Activated T-helper 9 cell treated with anti-CD3 and anti-CD28 coated beads, Interleukin-2, amount 50 U/mL, for 16 hours (primary cell): ENCODE measurements at regions not wholly inside any gene's neighbourhood (a gene's known extent, or its start where the extent isn't known, plus 50 kb on each side); places are given as distances from the start of the nearest gene placed in this dataset.
"Not testable (repeated sequence)": the region's sequence is repeated elsewhere in the genome, so short reads cannot be mapped to it uniquely, and the experiment has no call there.

Source experiments
- DNase-seq: peaks from one replicate; pipeline ENCODE4 v3.0.0-alpha.2; 2020; ENCODE audit warnings: low read depth

- DNase-seq = no peak
These were observed 163.9 kb downstream of the SMAD6 start for GRCh38 chr15:66865622-66866611.

GRCh38 chr15:66866656-66867055 lies 164.6 kb downstream of the SMAD6 start:
- DNase-seq = no peak

DNA sequence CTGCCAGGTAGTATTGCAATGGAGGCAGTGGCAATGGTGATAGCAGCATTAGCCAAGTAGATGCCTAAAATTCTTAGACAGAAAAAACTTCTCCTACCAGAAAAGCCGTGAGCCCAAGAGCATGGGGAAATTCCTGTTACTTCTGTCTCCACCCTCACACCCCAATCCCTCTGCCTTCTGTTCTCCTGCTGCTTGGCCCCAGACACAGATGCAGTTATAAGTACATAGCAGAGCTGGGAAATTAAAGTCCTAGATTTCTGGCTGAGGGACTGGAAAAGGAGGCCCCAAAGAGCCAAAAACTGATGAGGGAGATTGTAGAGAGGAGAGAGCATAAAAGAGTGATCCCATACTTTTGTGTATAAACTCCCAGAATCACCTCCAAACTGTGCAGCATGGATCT lies 166.9 kb downstream of the SMAD6 start:
- DNase-seq = no peak

GRCh38 chr15:66870880-66871388 lies 168.9 kb downstream of the SMAD6 start:
- DNase-seq = no peak

DNA sequence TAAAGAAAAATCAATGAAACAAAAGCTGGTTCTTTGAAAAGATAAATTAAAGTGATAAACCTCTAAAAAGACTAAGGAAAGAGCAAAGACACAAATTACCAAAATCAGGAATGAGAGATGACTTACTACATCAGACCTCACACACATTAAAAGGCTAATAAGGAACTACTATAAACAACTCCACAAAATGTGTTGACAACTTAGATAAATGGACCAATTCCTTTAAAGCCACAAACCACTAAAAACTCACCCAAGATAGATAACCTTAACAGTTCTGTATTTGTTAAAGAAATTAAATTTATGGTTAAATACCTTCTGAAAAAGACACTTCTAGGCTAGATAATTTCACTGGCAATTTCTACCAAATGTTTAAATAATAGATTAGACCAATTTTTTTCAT lies 170.4 kb downstream of the SMAD6 start:
- no peak for DNase-seq

GRCh38 chr15:66873331-66873730 lies 171.3 kb downstream of the SMAD6 start:
- not testable (repeated sequence) for DNase-seq

GRCh38 chr15:66873856-66874255 lies 171.8 kb downstream of the SMAD6 start:
- DNase-seq = no peak

- DNase-seq = no peak
These were observed 173.8 kb downstream of the SMAD6 start for GRCh38 chr15:66875588-66876420.

- DNase-seq = no peak
These were observed 174.3 kb downstream of the SMAD6 start for GRCh38 chr15:66876421-66876730.

- DNase-seq = no peak
These were observed 174.9 kb downstream of the SMAD6 start for GRCh38 chr15:66876731-66877476.

- DNase-seq = no peak
These were observed 175.6 kb downstream of the SMAD6 start for GRCh38 chr15:66877477-66878271.

GRCh38 chr15:66878761-66879160 lies 176.7 kb downstream of the SMAD6 start:
- no peak for DNase-seq

DNA sequence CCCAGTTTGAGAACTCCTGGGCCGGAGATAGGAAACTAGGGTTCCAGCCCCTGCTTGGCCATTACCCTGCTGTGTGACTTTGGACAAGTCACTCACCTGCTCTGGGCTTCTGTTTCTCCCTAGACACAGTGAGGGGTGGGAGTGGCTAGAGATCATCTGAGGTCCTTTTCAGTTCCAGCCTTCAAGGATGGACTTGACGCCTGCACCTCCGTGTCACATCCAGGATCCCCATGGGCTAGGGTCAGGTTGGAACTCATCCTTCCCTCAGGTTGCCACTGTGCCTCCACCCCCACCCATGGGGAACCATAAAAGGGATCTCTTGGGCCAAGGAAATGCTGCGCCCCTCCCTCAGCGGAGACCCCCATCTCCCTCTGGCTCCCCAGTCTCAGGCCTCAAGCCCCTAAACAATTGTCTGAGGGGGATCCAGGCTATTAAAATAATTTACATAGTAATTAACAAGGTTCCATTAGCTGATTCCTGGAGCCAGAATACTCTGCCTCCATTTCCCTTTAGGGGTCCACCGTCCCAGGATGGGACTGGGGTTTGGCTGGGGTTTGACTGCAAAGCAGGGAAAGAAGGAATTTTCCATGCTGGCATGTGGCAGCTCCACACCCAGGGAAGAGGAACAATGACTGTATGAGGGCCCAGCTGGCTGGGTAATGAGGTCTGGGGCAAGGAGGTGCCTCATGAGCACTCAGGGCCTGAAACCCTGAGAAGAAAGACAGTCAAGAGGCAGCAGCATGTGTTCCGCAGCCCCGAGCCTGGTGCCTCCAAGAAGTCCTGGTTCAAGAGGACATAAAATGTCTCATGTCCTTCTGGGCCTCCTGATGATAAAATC lies 177.7 kb downstream of the SMAD6 start:
- no peak for DNase-seq

GRCh38 chr15:66880380-66881155 lies 178.5 kb downstream of the SMAD6 start:
- no peak for DNase-seq

DNA sequence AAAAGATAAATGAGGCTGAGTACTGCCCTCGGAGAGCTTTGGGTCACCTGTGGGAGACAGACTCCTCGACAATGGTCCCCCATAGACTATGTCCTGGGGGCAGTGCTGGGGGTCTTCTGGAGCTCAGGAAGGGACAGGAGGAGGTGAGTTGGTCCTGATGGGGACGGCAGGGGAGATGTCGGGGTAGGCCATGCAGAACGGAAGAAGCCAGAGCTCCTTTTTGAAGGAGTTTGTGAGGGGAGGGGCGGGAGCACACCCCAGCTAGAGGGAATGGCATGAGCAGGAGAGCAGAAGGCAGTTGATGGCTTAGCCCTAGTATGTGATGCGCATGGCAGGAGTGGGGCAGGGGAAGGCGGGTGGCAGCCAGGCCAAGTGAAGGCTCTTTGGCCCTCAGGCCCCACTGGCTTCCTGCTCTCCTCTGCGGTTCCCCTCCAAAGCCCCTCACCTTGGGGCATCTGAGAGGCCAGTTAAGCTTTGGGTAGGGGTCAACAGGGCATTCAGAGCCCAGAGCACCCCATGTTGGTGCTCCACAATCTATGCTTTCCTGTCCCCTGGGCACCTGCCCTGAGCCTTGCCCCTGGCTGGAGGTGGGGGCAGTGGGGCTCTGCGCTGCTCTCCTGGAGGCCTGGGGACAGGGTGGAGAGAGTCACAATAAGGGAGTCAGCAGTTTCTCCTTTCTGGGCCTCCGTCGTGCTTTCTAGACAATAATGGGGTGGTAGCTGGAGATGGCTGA lies 179.3 kb downstream of the SMAD6 start:
- no peak for DNase-seq

DNA sequence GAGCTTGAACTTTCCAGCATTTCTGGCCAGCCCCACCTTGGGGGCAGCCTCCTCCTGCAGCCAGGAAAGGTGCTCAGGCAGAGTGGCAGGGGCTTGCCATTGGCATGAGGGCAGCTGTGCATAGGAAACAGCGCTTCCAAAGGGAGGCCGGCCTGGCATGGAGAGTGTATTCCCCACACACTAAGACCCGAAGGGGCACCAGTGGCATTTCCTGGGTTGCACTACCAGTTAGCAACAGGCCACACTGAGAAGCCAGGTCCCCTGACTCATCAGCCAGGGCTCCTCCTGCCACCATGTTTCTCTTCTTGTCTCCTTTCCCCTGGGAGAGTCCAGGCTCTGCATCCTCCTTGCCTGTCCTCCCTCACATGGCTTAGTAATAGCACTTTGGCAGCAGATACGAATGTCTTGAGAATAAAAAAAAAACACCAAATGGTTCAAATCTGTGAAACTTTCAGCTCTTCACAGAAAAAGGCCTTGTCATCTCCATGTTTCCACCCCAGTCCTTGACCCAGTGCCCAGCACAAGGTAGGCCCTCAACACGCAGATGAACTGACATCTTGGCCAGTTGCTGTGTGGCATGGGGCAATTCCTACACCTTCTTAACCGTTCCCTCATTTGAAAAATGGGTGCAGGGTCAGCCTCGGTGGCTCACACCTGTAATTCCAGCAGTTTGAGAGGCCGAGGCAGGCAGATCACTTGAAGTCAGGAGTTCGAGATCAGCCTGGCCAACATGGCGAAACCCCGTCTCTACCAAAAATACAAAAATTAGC lies 180.4 kb downstream of the SMAD6 start:
- DNase-seq = no peak

GRCh38 chr15:66883284-66883911 lies 181.4 kb downstream of the SMAD6 start:
- DNase-seq = no peak
